ENCODE measurements at regions not wholly inside any gene's neighbourhood (a gene's known extent, or its start where the extent isn't known, plus 50 kb on each side); places are given as distances from the start of the nearest gene placed in this dataset.

DNA sequence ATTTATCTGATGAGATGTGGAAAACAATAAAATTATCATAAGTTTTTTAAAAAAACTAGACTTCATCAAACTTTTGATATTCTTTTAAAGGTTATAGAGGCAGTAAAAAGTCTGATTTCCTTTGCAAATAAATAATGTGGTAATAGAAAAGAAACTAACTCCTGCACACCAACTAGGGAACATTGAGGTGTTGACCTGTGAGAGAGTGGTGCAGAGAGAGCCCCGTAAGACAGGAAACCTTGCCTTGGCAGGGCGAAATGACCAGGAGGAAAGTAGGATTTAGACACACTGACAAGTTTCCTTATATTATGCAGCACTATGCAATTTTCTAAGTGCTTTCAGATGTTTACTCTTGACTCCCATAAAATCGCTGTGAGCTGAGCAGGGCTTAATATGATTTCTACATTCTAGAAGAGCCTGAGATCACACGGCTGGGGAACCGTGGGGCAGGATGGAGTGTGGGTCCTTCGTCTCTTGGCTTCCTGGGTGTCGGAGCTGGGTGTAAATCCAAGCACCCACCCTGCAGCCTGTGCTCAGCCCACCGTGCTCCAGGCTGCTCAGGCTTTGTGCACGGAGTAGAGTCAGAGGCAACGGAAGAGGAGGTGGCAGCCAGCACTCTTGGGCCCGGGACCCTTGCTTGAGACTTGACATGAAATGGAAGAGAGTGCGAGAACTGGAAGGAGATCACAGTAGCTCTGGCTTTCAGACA is 61.3 kb upstream of the FOXQ1 start:
- Histone ChIP-seq H3K9ac (ENCODE audit: low read depth, low read length) (no peak overlapping the region), H3K4me2 (ENCODE audit: insufficient read depth, low read length) (no peak overlapping the region)

DNA sequence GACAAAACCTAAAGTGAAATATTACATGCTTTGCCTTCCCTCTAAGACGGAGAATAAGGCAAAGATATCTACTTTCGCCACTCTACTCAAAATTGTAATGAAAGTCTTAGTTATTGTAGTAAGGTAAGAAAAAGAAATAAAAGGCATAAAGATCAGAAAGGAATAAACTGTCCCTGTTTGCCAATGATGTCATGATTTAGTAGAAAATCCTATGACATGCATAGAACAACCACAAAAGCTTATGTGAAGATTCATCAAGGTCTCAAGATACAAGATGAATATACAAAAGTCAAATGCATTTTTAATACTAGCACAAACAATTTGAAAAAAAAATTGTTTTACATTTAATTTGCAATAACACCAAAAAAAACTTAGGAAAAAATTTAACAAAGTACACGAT is 64.0 kb upstream of the FOXQ1 start:
- H3K79me2 ChIP-seq (ENCODE audit: insufficient read depth, low read length): no peaks in the 10 kb centered on the region
- H3K27me3 ChIP-seq (ENCODE audit: insufficient read depth, low read length, poor library complexity): peaks cover 4% of the 10 kb centered on the region
- no peak overlapping the region for H2AFZ ChIP-seq (ENCODE audit: low read depth, low read length)
- H3K36me3 ChIP-seq (ENCODE audit: insufficient read depth, low read length): no peaks in the 10 kb centered on the region
- H3K4me1 ChIP-seq (ENCODE audit: insufficient read depth, low read length): no peaks in the 10 kb centered on the region
- H4K20me1 ChIP-seq (ENCODE audit: insufficient read depth, low read length): no peaks in the 10 kb centered on the region
- no peak overlapping the region for H3K4me3 ChIP-seq (ENCODE audit: low read depth in 1 of 2, low read length in 2 of 2)
- ATAC-seq (ENCODE audit: insufficient read depth, low read depth) (no peak), DNase-seq (no peak)
- no peak overlapping the region for H3K4me2 ChIP-seq (ENCODE audit: insufficient read depth, low read length)
- TF ChIP-seq CTCF (IDR thresholded peaks at IDR 0.05; ENCODE audit: borderline replicate concordance, extremely low read depth, low read length, poor library complexity, severe bottlenecking): no peak
- no peak for TF ChIP-seq EZH2 (IDR thresholded peaks at IDR 0.05; ENCODE audit: borderline replicate concordance, low read depth, low read length, severe bottlenecking)
- H3K9ac ChIP-seq (ENCODE audit: low read depth, low read length): no peak overlapping the region
- no peak overlapping the region for H3K27ac ChIP-seq (ENCODE audit: low read length)
- H3K9me3 ChIP-seq (ENCODE audit: insufficient read depth, low read length, severe bottlenecking): no peaks in the 10 kb centered on the region

More for the DNA sequence above, 61.3 kb upstream of the FOXQ1 start:
- H3K4me1 ChIP-seq (ENCODE audit: insufficient read depth, low read length): no peaks in the 10 kb centered on the region
- DNase-seq (no peak), ATAC-seq (ENCODE audit: insufficient read depth, low read depth) (no peak)
- H3K79me2 ChIP-seq (ENCODE audit: insufficient read depth, low read length): no peaks in the 10 kb centered on the region
- H2AFZ ChIP-seq (ENCODE audit: low read depth, low read length): no peak overlapping the region
- H3K36me3 ChIP-seq (ENCODE audit: insufficient read depth, low read length): no peaks in the 10 kb centered on the region
- no peak overlapping the region for H3K27ac ChIP-seq (ENCODE audit: low read length)
- H3K9me3 ChIP-seq (ENCODE audit: insufficient read depth, low read length, severe bottlenecking): no peaks in the 10 kb centered on the region
- TF ChIP-seq EZH2 (IDR thresholded peaks at IDR 0.05; ENCODE audit: borderline replicate concordance, low read depth, low read length, severe bottlenecking) (no peak), CTCF (IDR thresholded peaks at IDR 0.05; ENCODE audit: borderline replicate concordance, extremely low read depth, low read length, poor library complexity, severe bottlenecking) (no peak)
- H3K27me3 ChIP-seq (ENCODE audit: insufficient read depth, low read length, poor library complexity): peaks cover 4% of the 10 kb centered on the region
- H4K20me1 ChIP-seq (ENCODE audit: insufficient read depth, low read length): no peaks in the 10 kb centered on the region
- no peak overlapping the region for H3K4me3 ChIP-seq (ENCODE audit: low read depth in 1 of 2, low read length in 2 of 2)

DNA sequence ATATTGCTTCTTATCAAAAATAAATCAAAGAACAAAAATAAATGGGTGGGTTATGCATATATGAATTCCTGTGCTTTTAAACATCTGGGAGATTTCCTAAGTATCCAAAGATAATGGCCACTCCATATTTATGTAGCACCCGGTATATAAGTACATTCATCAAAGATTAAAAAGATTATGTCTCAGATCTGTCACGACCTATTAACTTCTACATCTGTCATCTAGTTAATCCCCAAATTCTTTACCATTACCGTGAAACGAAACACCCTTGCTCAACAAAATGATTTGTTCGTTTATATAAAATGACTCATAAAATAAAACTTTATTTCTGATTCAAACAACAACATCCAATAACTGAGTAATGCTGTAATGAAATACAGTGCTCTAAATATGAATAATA is 64.8 kb upstream of the FOXQ1 start:
- Histone ChIP-seq H3K9me3 (ENCODE audit: insufficient read depth, low read length, severe bottlenecking) (no peaks in the 10 kb centered on the region), H3K36me3 (ENCODE audit: insufficient read depth, low read length) (no peaks in the 10 kb centered on the region), H3K4me2 (ENCODE audit: insufficient read depth, low read length) (no peak overlapping the region), H3K4me3 (ENCODE audit: low read depth in 1 of 2, low read length in 2 of 2) (no peak overlapping the region), H3K27ac (ENCODE audit: low read length) (no peak overlapping the region), H3K4me1 (ENCODE audit: insufficient read depth, low read length) (no peaks in the 10 kb centered on the region), H3K27me3 (ENCODE audit: insufficient read depth, low read length, poor library complexity) (peaks cover 4% of the 10 kb centered on the region), H3K79me2 (ENCODE audit: insufficient read depth, low read length) (no peaks in the 10 kb centered on the region), H4K20me1 (ENCODE audit: insufficient read depth, low read length) (no peaks in the 10 kb centered on the region), H3K9ac (ENCODE audit: low read depth, low read length) (no peak overlapping the region), H2AFZ (ENCODE audit: low read depth, low read length) (no peak overlapping the region)
- no peak for ATAC-seq (ENCODE audit: insufficient read depth, low read depth)
- TF ChIP-seq EZH2 (IDR thresholded peaks at IDR 0.05; ENCODE audit: borderline replicate concordance, low read depth, low read length, severe bottlenecking) (no peak), CTCF (IDR thresholded peaks at IDR 0.05; ENCODE audit: borderline replicate concordance, extremely low read depth, low read length, poor library complexity, severe bottlenecking) (no peak)
- DNase-seq: no peak

Data from DND-41 (cell line).